ENCODE measurements at regions not wholly inside any gene's neighbourhood (a gene's known extent, or its start where the extent isn't known, plus 50 kb on each side); places are given as distances from the start of the nearest gene placed in this dataset.

GRCh38 chr6:106035655-106036054 is 50.5 kb upstream of the PRDM1 start:
- DNase-seq (ENCODE audit: low spot score) = no peak

- no peak for DNase-seq (ENCODE audit: low spot score)
Measured at GRCh38 chr6:106033806-106034205, 52.3 kb upstream of the PRDM1 start.

- DNase-seq (ENCODE audit: low spot score) = no peak
Measured at GRCh38 chr6:106027758-106028157, 58.4 kb upstream of the PRDM1 start.

GRCh38 chr6:106026748-106027715 is 59.1 kb upstream of the PRDM1 start:
- DNase-seq (ENCODE audit: low spot score) = no peak

GRCh38 chr6:106025655-106026054 is 60.5 kb upstream of the PRDM1 start:
- no peak for DNase-seq (ENCODE audit: low spot score)

GRCh38 chr6:106022801-106023200 is 63.3 kb upstream of the PRDM1 start:
- DNase-seq (ENCODE audit: low spot score) = no peak

- no peak for DNase-seq (ENCODE audit: low spot score)
Measured at GRCh38 chr6:106017454-106017853, 68.7 kb upstream of the PRDM1 start.

- no peak for DNase-seq (ENCODE audit: low spot score)
Measured at GRCh38 chr6:106014955-106015354, 71.2 kb upstream of the PRDM1 start.

GRCh38 chr6:106011476-106011875 is 74.7 kb upstream of the PRDM1 start:
- no peak for DNase-seq (ENCODE audit: low spot score)

- DNase-seq (ENCODE audit: low spot score) = no peak
Measured at GRCh38 chr6:106005954-106006353, 80.2 kb upstream of the PRDM1 start.

- no peak for DNase-seq (ENCODE audit: low spot score)
Measured at GRCh38 chr6:106005013-106005412, 81.1 kb upstream of the PRDM1 start.

- no peak for DNase-seq (ENCODE audit: low spot score)
Measured at GRCh38 chr6:106003268-106003987, 82.7 kb upstream of the PRDM1 start.

GRCh38 chr6:106002005-106002404 is 84.1 kb upstream of the PRDM1 start:
- no peak for DNase-seq (ENCODE audit: low spot score)

GRCh38 chr6:106000935-106001334 is 85.2 kb upstream of the PRDM1 start:
- DNase-seq (ENCODE audit: low spot score) = no peak

- no peak for DNase-seq (ENCODE audit: low spot score)
Measured at GRCh38 chr6:105997482-105997881, 88.7 kb upstream of the PRDM1 start.

GRCh38 chr6:105995391-105995865 is 90.7 kb upstream of the PRDM1 start:
- DNase-seq (ENCODE audit: low spot score) = no peak

- peak; percentile 37 for DNase-seq (ENCODE audit: low spot score)
Measured at GRCh38 chr6:105994591-105995390, 91.3 kb upstream of the PRDM1 start.

GRCh38 chr6:105994118-105994590 is 92.0 kb upstream of the PRDM1 start:
- peak; percentile 53 for DNase-seq (ENCODE audit: low spot score)

- no peak for DNase-seq (ENCODE audit: low spot score)
Measured at GRCh38 chr6:105993341-105994117, 92.6 kb upstream of the PRDM1 start.

- DNase-seq (ENCODE audit: low spot score) = peak; percentile 89
Measured at GRCh38 chr6:105992315-105992961, 93.7 kb upstream of the PRDM1 start.

Measured in CD4-positive, alpha-beta T cell treated with Interleukin-6 at 100 ng/mL for 8 hours (primary cell).